Hepatocyte (in vitro differentiated cells): ENCODE measurements at regions not wholly inside any gene's neighbourhood (a gene's known extent, or its start where the extent isn't known, plus 50 kb on each side); places are given as distances from the start of the nearest gene placed in this dataset.

Source experiments
- DNase-seq: peaks from one replicate; pipeline ENCODE4 v3.0.0-alpha.2; 2016; ENCODE audit warnings: low spot score
- H2AFZ ChIP-seq: fragments of 200-600 bp; sonication (generic); 2 replicates; pipeline ENCODE4 v1.6.0; 2016; ENCODE audit warnings: antibody characterized with exemption, mild to moderate bottlenecking
- H3K27ac ChIP-seq: fragments of 200-600 bp; sonication (generic); 2 replicates; pipeline ENCODE4 v1.5.1; 2016; ENCODE audit warnings: mild to moderate bottlenecking
- H3K27me3 ChIP-seq: fragments of 200-600 bp; sonication (generic); 2 replicates; pipeline ENCODE4 v1.6.1; 2016
- H3K36me3 ChIP-seq: fragments of 200-600 bp; sonication (generic); replicated peaks from 2 replicates; pipeline ENCODE4 v1.5.1; 2016; ENCODE audit warnings: low read depth; ENCODE audit not compliant: insufficient read depth
- H3K4me1 ChIP-seq: fragments of 200-600 bp; sonication (generic); 2 replicates; pipeline ENCODE4 v1.5.1; 2016; ENCODE audit warnings: mild to moderate bottlenecking, moderate library complexity; ENCODE audit not compliant: insufficient read depth
- H3K4me2 ChIP-seq: fragments of 200-600 bp; sonication (generic); 2 replicates; pipeline ENCODE4 v1.6.0; 2016
- H3K4me3 ChIP-seq: fragments of 200-600 bp; sonication (generic); 2 replicates; pipeline ENCODE4 v1.5.1; 2016; ENCODE audit warnings: mild to moderate bottlenecking
- H3K79me2 ChIP-seq: fragments of 200-600 bp; sonication (generic); 2 replicates; pipeline ENCODE4 v1.6.0; 2017; ENCODE audit warnings: mild to moderate bottlenecking
- H3K9me2 ChIP-seq: fragments of 200-600 bp; sonication (generic); replicated peaks from 2 replicates; pipeline ENCODE4 v1.6.0; 2017; ENCODE audit warnings: mild to moderate bottlenecking; ENCODE audit not compliant: insufficient read depth
- H3K9me3 ChIP-seq: fragments of 200-600 bp; sonication (generic); 2 replicates; pipeline ENCODE4 v1.5.1; 2016; ENCODE audit warnings: low read depth, mild to moderate bottlenecking
- H4K20me1 ChIP-seq: fragments of 200-600 bp; sonication (generic); 2 replicates; pipeline ENCODE4 v1.6.0; 2016; ENCODE audit warnings: mild to moderate bottlenecking; ENCODE audit not compliant: insufficient read depth, poor library complexity, severe bottlenecking
- CTCF ChIP-seq: fragments of 200-600 bp; sonication (generic); IDR thresholded peaks from 2 replicates; pipeline ENCODE4 v1.5.1; 2016; ENCODE audit warnings: antibody characterized with exemption, mild to moderate bottlenecking; ENCODE audit not compliant: poor library complexity
- EZH2 ChIP-seq: fragments of 200-600 bp; sonication (generic); IDR thresholded peaks from 2 replicates; pipeline ENCODE4 v1.6.1; 2016; ENCODE audit warnings: antibody characterized with exemption, mild to moderate bottlenecking, borderline replicate concordance
- EZH2phosphoT487 ChIP-seq: fragments of 200-600 bp; sonication (generic); IDR thresholded peaks from one replicate; pipeline ENCODE4 v1.6.1; 2018; ENCODE audit warnings: antibody characterized with exemption, mild to moderate bottlenecking, low read depth, moderate library complexity; ENCODE audit not compliant: unreplicated experiment, severe bottlenecking
- whole genome bisulfite sequencing: methylation state at CpG from one replicate; pipeline ENCODE4 v1.1.6; 2016; ENCODE audit warnings: low lambda C conversion rate; ENCODE audit errors: missing lambda C conversion rate; 5-methylcytosine and 5-hydroxymethylcytosine counted together

GRCh38 chr7:118404211-118404610, 179.7 kb downstream of the ANKRD7 start:
- Histone ChIP-seq H2AFZ (no peak overlapping the region), H3K79me2 (no peaks in the 10 kb centered on the region), H3K36me3 (no peaks in the 10 kb centered on the region), H3K4me1 (no peaks in the 10 kb centered on the region), H3K4me3 (no peak overlapping the region), H4K20me1 (no peaks in the 10 kb centered on the region), H3K9me3 (no peaks in the 10 kb centered on the region), H3K27ac (no peak overlapping the region), H3K27me3 (no peaks in the 10 kb centered on the region), H3K9me2 (no peaks in the 10 kb centered on the region), H3K4me2 (no peak overlapping the region)
- WGBS: 100% methylated on average over 2 of the region's 2 CpGs
- DNase-seq: no peak
- TF ChIP-seq CTCF (no peak), EZH2 (no peak), EZH2phosphoT487 (no peak)

- WGBS: 68% methylated on average over 1 of the region's 1 CpG
Measured at GRCh38 chr7:118418433-118418832, 193.9 kb downstream of the ANKRD7 start.

GRCh38 chr7:118420888-118421287, 196.4 kb downstream of the ANKRD7 start:
- H3K27ac ChIP-seq: no peak overlapping the region
- H3K4me2 ChIP-seq: no peak overlapping the region
- H3K4me3 ChIP-seq: no peak overlapping the region
- no peak overlapping the region for H2AFZ ChIP-seq
- H4K20me1 ChIP-seq: no peaks in the 10 kb centered on the region
- WGBS: 91% methylated on average over 2 of the region's 2 CpGs
- no peak for TF ChIP-seq EZH2phosphoT487
- no peak for TF ChIP-seq EZH2
- no peak for TF ChIP-seq CTCF
- H3K79me2 ChIP-seq: no peaks in the 10 kb centered on the region
- no peaks in the 10 kb centered on the region for H3K36me3 ChIP-seq
- H3K9me3 ChIP-seq: no peaks in the 10 kb centered on the region
- H3K27me3 ChIP-seq: no peaks in the 10 kb centered on the region
- no peak for DNase-seq
- H3K9me2 ChIP-seq: no peaks in the 10 kb centered on the region
- no peaks in the 10 kb centered on the region for H3K4me1 ChIP-seq

More at GRCh38 chr7:118418433-118418832, 193.9 kb downstream of the ANKRD7 start:
- TF ChIP-seq EZH2phosphoT487 (no peak), CTCF (no peak), EZH2 (no peak)
- H3K4me3 ChIP-seq: no peak overlapping the region
- H4K20me1 ChIP-seq: no peaks in the 10 kb centered on the region
- no peak overlapping the region for H3K27ac ChIP-seq
- H3K27me3 ChIP-seq: no peaks in the 10 kb centered on the region
- H3K9me2 ChIP-seq: no peaks in the 10 kb centered on the region
- no peaks in the 10 kb centered on the region for H3K4me1 ChIP-seq
- H2AFZ ChIP-seq: no peak overlapping the region
- H3K9me3 ChIP-seq: no peaks in the 10 kb centered on the region
- no peak for DNase-seq
- H3K4me2 ChIP-seq: no peak overlapping the region
- no peaks in the 10 kb centered on the region for H3K36me3 ChIP-seq
- no peaks in the 10 kb centered on the region for H3K79me2 ChIP-seq

- Histone ChIP-seq H2AFZ (no peak overlapping the region), H3K27me3 (no peaks in the 10 kb centered on the region), H3K27ac (no peak overlapping the region), H3K4me1 (no peaks in the 10 kb centered on the region), H3K9me3 (no peaks in the 10 kb centered on the region), H4K20me1 (no peaks in the 10 kb centered on the region), H3K79me2 (no peaks in the 10 kb centered on the region), H3K4me3 (no peak overlapping the region), H3K4me2 (no peak overlapping the region), H3K9me2 (no peaks in the 10 kb centered on the region), H3K36me3 (no peaks in the 10 kb centered on the region)
- no peak for TF ChIP-seq EZH2
- no peak for TF ChIP-seq EZH2phosphoT487
- no peak for TF ChIP-seq CTCF
- WGBS: 52% methylated on average over 3 of the region's 3 CpGs
- DNase-seq: no peak
Measured at GRCh38 chr7:118429141-118429540, 204.6 kb downstream of the ANKRD7 start.
